ENCODE measurements at regions not wholly inside any gene's neighbourhood (a gene's known extent, or its start where the extent isn't known, plus 50 kb on each side); places are given as distances from the start of the nearest gene placed in this dataset.

DNA sequence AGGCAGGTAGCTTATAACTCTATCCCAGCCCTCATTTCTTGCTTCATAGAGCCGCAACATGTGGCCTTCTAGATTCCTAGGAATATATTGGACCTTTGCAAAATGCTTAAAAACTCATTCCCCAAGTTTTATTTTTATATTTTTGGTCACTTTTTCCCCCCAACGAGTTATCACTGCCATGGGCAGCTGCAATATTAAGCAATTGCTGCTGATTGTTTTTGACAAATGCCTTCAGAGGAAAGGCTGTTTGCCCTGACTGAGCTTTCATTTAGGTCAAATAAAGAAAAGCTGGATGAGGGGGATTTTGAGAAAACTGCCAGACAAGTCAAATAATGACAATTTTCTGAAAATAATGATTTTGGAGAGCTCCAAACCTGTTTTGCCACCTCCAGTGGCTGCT is 976.9 kb upstream of the MBL2 start:
- Histone ChIP-seq H3K4me3 (no peak overlapping the region), H3K27me3 (no peaks in the 10 kb centered on the region), H3K36me3 (no peaks in the 10 kb centered on the region), H3K9me3 (no peaks in the 10 kb centered on the region), H3K4me1 (no peaks in the 10 kb centered on the region), H3K27ac (no peak overlapping the region)
- DNase-seq: no peak
- intact Hi-C loops (cut with DNase I; ENCODE audit: low total_unique reads): no loop called here
- TF ChIP-seq CTCF (IDR thresholded peaks at IDR 0.05) (no peak), POLR2A (IDR thresholded peaks at IDR 0.05) (no peak)

GRCh38 chr10:53748319-53748718 is 975.7 kb upstream of the MBL2 start:
- TF ChIP-seq CTCF (IDR thresholded peaks at IDR 0.05) (no peak), POLR2A (IDR thresholded peaks at IDR 0.05) (no peak)
- intact Hi-C loops (cut with DNase I; ENCODE audit: low total_unique reads): no loop called here
- Histone ChIP-seq H3K9me3 (no peaks in the 10 kb centered on the region), H3K27ac (no peak overlapping the region), H3K4me3 (no peak overlapping the region), H3K27me3 (no peaks in the 10 kb centered on the region), H3K4me1 (no peaks in the 10 kb centered on the region), H3K36me3 (no peaks in the 10 kb centered on the region)
- no peak for DNase-seq

DNA sequence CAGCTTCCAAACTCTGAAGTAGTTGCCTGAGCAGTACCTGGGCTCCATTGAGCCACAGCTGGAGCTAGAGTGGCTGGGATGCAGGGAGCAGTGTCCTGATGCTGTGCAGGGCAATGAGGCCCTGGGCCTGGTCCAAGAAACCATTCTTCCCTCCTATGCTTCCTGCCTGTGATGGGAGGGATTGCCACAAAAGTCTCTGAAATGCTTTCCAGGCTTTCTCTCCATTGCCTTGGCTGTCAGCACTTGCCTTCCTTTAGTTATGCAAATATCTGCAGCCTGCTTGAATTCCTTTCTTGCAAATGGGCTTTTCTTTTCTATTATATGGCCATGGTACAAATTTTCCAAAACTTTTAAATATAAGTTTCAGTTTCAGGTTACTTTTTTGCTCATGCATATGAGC is 972.2 kb upstream of the MBL2 start:
- DNase-seq: no peak
- no peaks in the 10 kb centered on the region for H3K4me1 ChIP-seq
- H3K9me3 ChIP-seq: no peaks in the 10 kb centered on the region
- H3K27ac ChIP-seq: no peak overlapping the region
- H3K36me3 ChIP-seq: no peaks in the 10 kb centered on the region
- TF ChIP-seq POLR2A (IDR thresholded peaks at IDR 0.05): no peak
- no peak for TF ChIP-seq CTCF (IDR thresholded peaks at IDR 0.05)
- H3K27me3 ChIP-seq: no peaks in the 10 kb centered on the region
- H3K4me3 ChIP-seq: no peak overlapping the region
- intact Hi-C loops (cut with DNase I; ENCODE audit: low total_unique reads): no loop called here

DNA sequence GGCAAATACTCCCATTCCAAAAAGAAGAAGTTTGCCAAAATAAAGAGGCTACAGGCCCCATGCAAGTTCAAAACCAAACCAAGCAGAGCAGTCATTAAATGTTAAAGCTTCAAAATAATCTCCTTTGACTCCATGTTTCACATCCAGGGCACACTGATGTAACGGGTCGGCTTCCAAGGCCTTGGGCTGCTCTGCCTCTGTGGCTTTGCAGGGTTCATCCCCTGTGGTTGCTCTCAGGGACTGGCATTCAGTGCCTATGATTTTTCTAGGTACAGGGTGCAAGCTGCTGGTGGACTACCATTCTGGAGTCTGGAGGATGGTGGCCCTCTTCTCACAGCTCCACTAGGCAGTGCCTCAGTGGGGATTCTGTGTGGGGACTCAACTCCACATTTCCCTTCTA is 971.6 kb upstream of the MBL2 start:
- Histone ChIP-seq H3K36me3 (no peaks in the 10 kb centered on the region), H3K27ac (no peak overlapping the region), H3K4me1 (no peaks in the 10 kb centered on the region), H3K27me3 (no peaks in the 10 kb centered on the region), H3K4me3 (no peak overlapping the region), H3K9me3 (no peaks in the 10 kb centered on the region)
- no peak for DNase-seq
- intact Hi-C loops (cut with DNase I; ENCODE audit: low total_unique reads): no loop called here
- no peak for TF ChIP-seq POLR2A (IDR thresholded peaks at IDR 0.05)

GRCh38 chr10:53737132-53737531 is 964.5 kb upstream of the MBL2 start:
- H3K36me3 ChIP-seq: no peaks in the 10 kb centered on the region
- no peak overlapping the region for H3K4me3 ChIP-seq
- H3K27me3 ChIP-seq: no peaks in the 10 kb centered on the region
- H3K9me3 ChIP-seq: peaks cover 0 to 4% of the 10 kb centered on the region in 2 donors
- no peaks in the 10 kb centered on the region for H3K4me1 ChIP-seq
- intact Hi-C loops (cut with DNase I; ENCODE audit: low total_unique reads): no loop called here
- no peak overlapping the region for H3K27ac ChIP-seq
- TF ChIP-seq POLR2A (IDR thresholded peaks at IDR 0.05) (no peak), CTCF (IDR thresholded peaks at IDR 0.05) (no peak)
- no peak for DNase-seq

DNA sequence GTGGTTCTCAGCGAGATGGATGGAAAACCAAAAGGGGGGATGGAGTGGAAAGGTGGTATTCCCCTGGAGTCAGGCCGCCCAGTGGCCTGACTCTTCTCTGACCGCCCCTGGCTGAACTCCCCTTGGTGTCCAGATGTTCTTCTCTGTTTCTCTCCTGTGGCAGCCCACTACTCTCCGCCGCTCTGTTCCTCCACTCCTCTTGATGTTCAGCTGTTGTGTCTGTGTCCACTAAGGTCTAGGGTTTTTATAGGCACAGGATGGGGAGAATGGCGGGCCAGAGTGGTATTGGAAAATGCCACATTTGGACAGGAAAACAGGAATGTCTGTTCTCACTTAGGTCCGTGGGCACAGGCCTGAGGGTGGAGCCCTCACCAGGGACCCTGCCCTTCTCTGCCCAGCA is 954.3 kb upstream of the MBL2 start:
- Histone ChIP-seq H3K36me3 (no peaks in the 10 kb centered on the region), H3K4me1 (no peaks in the 10 kb centered on the region), H3K4me3 (no peak overlapping the region), H3K27ac (no peak overlapping the region), H3K27me3 (no peaks in the 10 kb centered on the region), H3K9me3 (no peaks in the 10 kb centered on the region)
- intact Hi-C loops (cut with DNase I; ENCODE audit: low total_unique reads): no loop called here
- no peak for DNase-seq
- TF ChIP-seq CTCF (IDR thresholded peaks at IDR 0.05) (no peak), POLR2A (IDR thresholded peaks at IDR 0.05) (no peak)
